Gastroesophageal sphincter (tissue), 4 donors: ENCODE measurements at regions not wholly inside any gene's neighbourhood (a gene's known extent, or its start where the extent isn't known, plus 50 kb on each side); places are given as distances from the start of the nearest gene placed in this dataset.

ENCODE experiments used
- ATAC-seq: fragments of 150-250 bp; one replicate; pipeline ENCODE4 v1.9.1; 2016; ENCODE audit warnings: mild to moderate bottlenecking, moderate library complexity
- H3K27ac ChIP-seq, 4 donors: fragments of 200-600 bp; sonication (generic) in 3 of 4; 1 replicate in 3 of 4; 2 replicates in 1 of 4; pipeline ENCODE4 v1.5.1; 2016 to 2019
- H3K27me3 ChIP-seq: fragments of 200-600 bp; sonication (generic); one replicate; pipeline ENCODE4 v1.5.1; 2019
- H3K36me3 ChIP-seq, 2 donors: fragments of 200-600 bp; sonication (generic); one replicate each; pipeline ENCODE4 v1.5.1; 2019; ENCODE audit warnings: control low read depth in 1 of 2
- H3K4me1 ChIP-seq, 3 donors: fragments of 200-600 bp; sonication (generic); 1 replicate in 2 of 3; 2 replicates in 1 of 3; pipeline ENCODE4 v1.5.1; 2016 to 2019; ENCODE audit warnings: control low read depth in 2 of 3
- H3K4me3 ChIP-seq, 2 donors: fragments of 200-600 bp; sonication (generic); one replicate each; pipeline ENCODE4 v1.5.1; 2019; ENCODE audit warnings: mild to moderate bottlenecking in 1 of 2, moderate library complexity in 1 of 2
- H3K9me3 ChIP-seq, 3 donors: fragments of 200-600 bp; sonication (generic); one replicate each; pipeline ENCODE4 v1.5.1; 2017 to 2019; ENCODE audit warnings: control low read depth in 2 of 3
- EP300 ChIP-seq: sonication (generic); formaldehyde crosslinking; IDR thresholded peaks from one replicate; pipeline ENCODE4 v1.6.1; 2017; ENCODE audit warnings: antibody characterized with exemption, mild to moderate bottlenecking
- POLR2A ChIP-seq, 2 donors: fragments of 450-650 bp; IDR thresholded peaks; one replicate each; pipeline ENCODE4 v1.6.1; 2017; ENCODE audit warnings: antibody characterized with exemption in 2 of 2, mild to moderate bottlenecking in 2 of 2, moderate library complexity in 1 of 2
- POLR2AphosphoS5 ChIP-seq: sonication (generic); formaldehyde crosslinking; IDR thresholded peaks from one replicate; pipeline ENCODE4 v1.6.1; 2017; ENCODE audit warnings: antibody characterized with exemption
- WGBS, 2 donors: methylation state at CpG; one replicate each; pipeline ENCODE4 v1.1.5; 2018; ENCODE audit warnings: low coverage in 1 of 2; 5-methylcytosine and 5-hydroxymethylcytosine counted together
- TF ChIP-seq, protein P1 (sequence below), 4 experiments: fragments of 200-600 bp in 2 of 4; fragments of 450-650 bp in 2 of 4; sonication (generic) in 1 of 4; IDR thresholded peaks; one replicate each; pipeline ENCODE4 v1.5.1; 2017 to 2019; ENCODE audit warnings: antibody characterized with exemption in 4 of 4, mild to moderate bottlenecking in 2 of 4, moderate library complexity in 2 of 4

DNA sequence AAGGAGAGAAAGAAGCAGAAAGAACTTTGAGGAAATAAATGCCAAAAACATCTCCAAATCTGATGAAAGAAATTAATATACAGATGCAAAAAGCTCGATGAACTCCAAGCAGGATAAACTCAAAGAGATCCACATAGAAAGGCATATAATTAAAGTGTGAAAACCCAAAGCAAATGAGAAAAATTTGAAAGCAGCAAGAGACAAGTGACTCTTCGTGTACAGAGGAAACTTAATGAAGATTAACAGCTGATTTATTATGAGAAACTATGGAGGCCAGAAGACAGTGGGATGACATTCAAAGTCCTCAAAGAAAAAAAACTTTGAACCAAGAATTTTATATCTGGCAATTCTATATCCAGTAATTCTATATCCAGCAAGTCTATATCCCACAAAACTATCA, 163.0 kb upstream of the TMCC3 start:
- no peak for ATAC-seq
- Histone ChIP-seq H3K4me3 (no peak overlapping the region), H3K4me1 (no peaks in the 10 kb centered on the region), H3K27ac (no peak overlapping the region), H3K27me3 (no peaks in the 10 kb centered on the region), H3K36me3 (no peaks in the 10 kb centered on the region), H3K9me3 (peaks cover 0 to 30% (median 1%) of the 10 kb centered on the region in 3 donors)
- TF ChIP-seq EP300 (no peak), POLR2AphosphoS5 (no peak), POLR2A (IDR thresholded peaks at IDR 0.05) (no peak)
- TF ChIP-seq, protein P1, sequence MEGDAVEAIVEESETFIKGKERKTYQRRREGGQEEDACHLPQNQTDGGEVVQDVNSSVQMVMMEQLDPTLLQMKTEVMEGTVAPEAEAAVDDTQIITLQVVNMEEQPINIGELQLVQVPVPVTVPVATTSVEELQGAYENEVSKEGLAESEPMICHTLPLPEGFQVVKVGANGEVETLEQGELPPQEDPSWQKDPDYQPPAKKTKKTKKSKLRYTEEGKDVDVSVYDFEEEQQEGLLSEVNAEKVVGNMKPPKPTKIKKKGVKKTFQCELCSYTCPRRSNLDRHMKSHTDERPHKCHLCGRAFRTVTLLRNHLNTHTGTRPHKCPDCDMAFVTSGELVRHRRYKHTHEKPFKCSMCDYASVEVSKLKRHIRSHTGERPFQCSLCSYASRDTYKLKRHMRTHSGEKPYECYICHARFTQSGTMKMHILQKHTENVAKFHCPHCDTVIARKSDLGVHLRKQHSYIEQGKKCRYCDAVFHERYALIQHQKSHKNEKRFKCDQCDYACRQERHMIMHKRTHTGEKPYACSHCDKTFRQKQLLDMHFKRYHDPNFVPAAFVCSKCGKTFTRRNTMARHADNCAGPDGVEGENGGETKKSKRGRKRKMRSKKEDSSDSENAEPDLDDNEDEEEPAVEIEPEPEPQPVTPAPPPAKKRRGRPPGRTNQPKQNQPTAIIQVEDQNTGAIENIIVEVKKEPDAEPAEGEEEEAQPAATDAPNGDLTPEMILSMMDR (IDR thresholded peaks at IDR 0.05), result no peak
- whole genome bisulfite sequencing, 2 donors, result 0 to 55% methylated on average over 1 to 2 of the region's 2 CpGs

DNA sequence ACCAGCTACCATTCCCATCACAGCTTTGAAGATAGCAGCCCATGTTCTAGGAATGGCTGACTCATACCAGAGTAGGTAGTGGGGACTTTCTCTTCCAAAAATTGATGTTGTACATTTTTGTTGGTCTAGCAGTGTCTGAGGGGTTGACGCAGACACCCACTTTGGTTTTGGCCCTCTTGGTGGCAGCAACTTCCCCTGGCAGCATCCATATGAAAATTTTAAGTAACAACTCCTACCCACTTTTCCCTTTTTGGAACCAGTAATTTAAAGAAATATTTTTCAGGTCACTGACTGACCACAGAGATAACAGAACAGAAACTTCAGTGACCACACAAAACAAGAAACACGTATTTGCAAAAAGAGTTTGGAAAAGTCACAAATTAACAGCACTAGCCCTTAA, 162.0 kb upstream of the TMCC3 start:
- peaks cover 0 to 30% (median 1%) of the 10 kb centered on the region in 3 donors for H3K9me3 ChIP-seq
- no peak for ATAC-seq
- no peaks in the 10 kb centered on the region for H3K27me3 ChIP-seq
- H3K4me1 ChIP-seq, result no peaks in the 10 kb centered on the region
- H3K4me3 ChIP-seq, result no peak overlapping the region
- TF ChIP-seq, protein P1 (IDR thresholded peaks at IDR 0.05), result no peak
- TF ChIP-seq POLR2A (IDR thresholded peaks at IDR 0.05), result no peak
- 80 to 90% methylated on average over 2 of the region's 2 CpGs for WGBS, 2 donors
- no peak overlapping the region for H3K27ac ChIP-seq
- no peaks in the 10 kb centered on the region for H3K36me3 ChIP-seq

DNA sequence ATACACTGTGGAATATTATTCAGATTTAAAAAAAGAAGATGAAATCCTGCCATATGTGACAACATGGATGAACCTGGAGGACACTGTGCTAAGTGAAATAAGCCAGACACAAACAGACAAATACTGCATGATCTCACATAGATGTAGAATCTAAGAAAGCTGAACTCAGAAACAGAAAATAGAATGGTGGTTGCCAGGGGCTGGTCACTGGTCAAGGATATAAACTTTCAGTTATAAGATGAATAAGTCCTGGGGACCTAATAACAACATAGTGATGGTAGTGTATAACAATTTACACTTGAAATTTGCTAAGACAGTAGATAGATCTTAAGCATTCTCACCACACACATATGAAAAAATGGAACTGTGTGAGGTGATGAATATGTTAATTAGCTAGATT, 161.3 kb upstream of the TMCC3 start:
- peaks cover 0 to 30% (median 1%) of the 10 kb centered on the region in 3 donors for H3K9me3 ChIP-seq
- no peaks in the 10 kb centered on the region for H3K36me3 ChIP-seq
- no peak for TF ChIP-seq POLR2AphosphoS5
- no peak for TF ChIP-seq EP300
- TF ChIP-seq, protein P1 (IDR thresholded peaks at IDR 0.05), result no peak
- no peak for TF ChIP-seq POLR2A (IDR thresholded peaks at IDR 0.05)
- H3K27ac ChIP-seq, result no peak overlapping the region
- H3K4me3 ChIP-seq, result no peak overlapping the region
- ATAC-seq, result no peak
- H3K4me1 ChIP-seq, result no peaks in the 10 kb centered on the region
- no peaks in the 10 kb centered on the region for H3K27me3 ChIP-seq

DNA sequence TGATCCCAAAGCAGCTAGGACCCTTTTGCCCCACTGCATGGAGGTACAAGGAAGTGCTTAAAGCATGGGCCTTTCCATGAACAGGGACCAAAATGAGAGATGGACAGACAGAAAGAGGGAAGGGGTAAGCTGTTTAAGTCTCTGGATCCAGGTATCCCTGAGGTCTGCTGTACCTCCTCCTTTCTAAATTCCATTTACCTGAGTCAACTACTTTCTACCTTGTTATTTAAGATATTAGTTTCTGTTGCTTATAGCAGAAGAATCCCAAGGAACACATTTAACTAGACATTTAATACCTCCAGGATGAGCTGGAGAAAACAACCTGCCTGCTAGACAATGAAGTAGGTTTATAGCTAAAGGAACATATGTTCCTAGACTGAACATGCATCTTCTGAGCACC, 157.6 kb upstream of the TMCC3 start:
- Histone ChIP-seq H3K4me1 (no peaks in the 10 kb centered on the region), H3K36me3 (no peaks in the 10 kb centered on the region)

DNA sequence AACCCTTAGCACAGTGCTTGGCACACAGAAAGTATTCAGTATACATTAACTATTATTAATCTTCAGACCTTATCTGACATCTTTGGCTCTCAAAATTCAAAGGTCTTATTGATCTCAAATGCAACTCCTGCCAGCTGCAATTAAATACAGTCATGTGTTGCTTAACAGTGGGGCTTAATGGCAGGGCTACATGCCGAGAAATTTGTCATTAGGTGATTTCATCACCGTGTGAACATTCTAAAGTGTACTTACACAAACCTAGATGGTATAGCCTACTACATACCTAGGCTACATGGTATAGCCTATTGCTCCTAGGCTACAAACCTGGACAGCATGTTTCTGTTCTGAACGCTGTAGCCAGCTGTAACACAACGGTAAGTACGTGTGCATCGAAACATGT, 156.3 kb upstream of the TMCC3 start:
- Histone ChIP-seq H3K36me3 (no peaks in the 10 kb centered on the region), H3K4me3 (no peak overlapping the region), H3K27ac (no peak overlapping the region), H3K9me3 (peaks cover 0 to 3% (median 0%) of the 10 kb centered on the region in 3 donors), H3K4me1 (no peaks in the 10 kb centered on the region), H3K27me3 (no peaks in the 10 kb centered on the region)
- 94% methylated on average over 5 to 6 of the region's 6 CpGs for WGBS, 2 donors
- no peak for ATAC-seq
- TF ChIP-seq POLR2AphosphoS5 (no peak), POLR2A (IDR thresholded peaks at IDR 0.05) (no peak), EP300 (no peak)
- TF ChIP-seq, protein P1 (IDR thresholded peaks at IDR 0.05), result no peak

More for the DNA sequence above, 157.6 kb upstream of the TMCC3 start:
- ATAC-seq, result no peak
- Histone ChIP-seq H3K27ac (no peak overlapping the region), H3K9me3 (peaks cover 0 to 17% (median 1%) of the 10 kb centered on the region in 3 donors), H3K4me3 (no peak overlapping the region), H3K27me3 (no peaks in the 10 kb centered on the region)
- TF ChIP-seq EP300 (no peak), POLR2A (IDR thresholded peaks at IDR 0.05) (no peak), POLR2AphosphoS5 (no peak)
- TF ChIP-seq, protein P1 (IDR thresholded peaks at IDR 0.05), result no peak
